ENCODE measurements at regions not wholly inside any gene's neighbourhood (a gene's known extent, or its start where the extent isn't known, plus 50 kb on each side); places are given as distances from the start of the nearest gene placed in this dataset.
"Not testable (repeated sequence)": the region's sequence is repeated elsewhere in the genome, so short reads cannot be mapped to it uniquely, and the experiment has no call there.

DNA sequence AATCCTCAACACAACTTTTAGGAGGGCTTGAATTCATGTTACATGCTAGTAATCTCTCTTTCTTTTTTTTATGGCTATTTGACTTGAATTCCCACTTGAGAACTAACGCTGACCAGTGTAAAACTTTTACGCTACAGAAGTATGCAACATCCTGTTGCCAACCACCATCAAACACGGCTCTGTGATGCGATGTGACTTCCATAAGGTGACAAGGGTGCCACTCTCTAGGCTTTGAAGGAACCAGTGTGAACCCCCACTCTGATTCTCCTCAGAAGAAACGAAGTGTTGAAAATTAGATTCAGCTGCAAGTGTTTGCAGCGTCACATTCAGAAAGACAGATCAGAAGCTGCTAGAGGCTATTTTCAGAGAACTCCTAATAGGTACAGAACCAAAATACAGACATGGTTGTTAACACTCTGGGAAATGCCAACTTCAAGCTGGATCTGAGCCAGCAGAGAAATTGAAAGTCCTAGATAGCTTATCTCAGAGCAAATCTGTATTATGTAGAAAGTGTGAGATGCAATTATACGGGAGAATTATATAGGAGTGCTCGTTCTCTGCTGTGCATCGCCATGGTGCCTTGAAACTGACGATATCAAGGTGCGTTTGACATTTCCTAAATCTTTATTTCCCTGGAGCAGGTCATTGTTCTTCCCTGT, 271.2 kb downstream of the LPIN1 start:
- no peaks in the 10 kb centered on the region for H3K79me2 ChIP-seq (ENCODE audit: insufficient read depth, low read length)
- intact Hi-C loops (cut with micrococcal nuclease): no loop called here
- ChIA-PET POLR2A (no interaction called here), RAD21 (ENCODE audit: low non-redundant PET in 1 of 2, low total read pairs in 2 of 2, uncharacterized antibody in 2 of 2, unreplicated experiment in 2 of 2) (no interaction called here), CTCF (no interaction called here)
- ATAC-seq (no peak), DNase-seq (ENCODE audit: low read depth, low spot score) (no peak)
- no TSS peak for BruUV-seq (replicated peaks)
- H4K20me1 ChIP-seq (ENCODE audit: insufficient read depth): no peaks in the 10 kb centered on the region
- H3K27me3 ChIP-seq (ENCODE audit: insufficient read depth, low read length): no peaks in the 10 kb centered on the region
- H3K9ac ChIP-seq (ENCODE audit: low read length): no peak overlapping the region
- H2AFZ ChIP-seq (ENCODE audit: low read depth, low read length, poor library complexity, severe bottlenecking): no peak overlapping the region
- no peak overlapping the region for H3K4me2 ChIP-seq (ENCODE audit: low read length)
- H3K4me1 ChIP-seq (ENCODE audit: control insufficient read depth in 1 of 2, insufficient read depth in 2 of 2, low read length in 2 of 2): no peaks in the 10 kb centered on the region
- no peak overlapping the region for H3K4me3 ChIP-seq (replicated peaks in 1 of 2; ENCODE audit: low read depth in 1 of 2, low read length in 2 of 2)
- H3K36me3 ChIP-seq (ENCODE audit: control insufficient read depth in 1 of 2, insufficient read depth in 2 of 2, low read length in 2 of 2): no peaks in the 10 kb centered on the region
- TF ChIP-seq RAD21 (IDR thresholded peaks at IDR 0.05; ENCODE audit: low read depth) (no peak), EZH2phosphoT487 (IDR thresholded peaks at IDR 0.05; ENCODE audit: borderline replicate concordance) (no peak), JUND (IDR thresholded peaks at IDR 0.05) (no peak)
- no peak overlapping the region for H3K27ac ChIP-seq (ENCODE audit: low read depth, low read length)
- peaks cover 4 to 9% of the 10 kb centered on the region in 2 experiments; a peak in 2 of 4 replicates for H3K9me3 ChIP-seq (ENCODE audit: control insufficient read depth in 1 of 2, insufficient read depth in 1 of 2, low read depth in 1 of 2, low read length in 2 of 2)
- H3K9me2 ChIP-seq (ENCODE audit: insufficient read depth): no peaks in the 10 kb centered on the region

DNA sequence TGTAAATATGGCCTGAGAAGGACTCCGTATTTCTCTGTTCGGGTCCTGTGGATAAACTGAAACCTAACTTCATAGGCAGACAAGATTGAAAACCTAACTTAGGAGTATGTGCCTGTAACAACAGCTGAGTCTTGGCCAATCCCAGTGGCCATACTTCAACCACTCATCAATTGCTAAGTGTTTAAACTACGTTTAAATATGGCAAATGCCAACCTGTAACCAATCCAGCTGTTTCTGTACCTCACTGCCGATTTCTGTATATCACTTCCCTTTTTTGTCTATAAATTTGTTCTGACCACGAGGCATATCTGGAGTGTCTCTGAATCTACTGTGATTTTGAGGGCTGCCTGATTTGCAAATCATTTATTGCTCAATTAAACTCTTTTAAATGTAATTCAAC, 272.3 kb downstream of the LPIN1 start:
- H4K20me1 ChIP-seq (ENCODE audit: insufficient read depth); ATAC-seq; RAD21 ChIA-PET (ENCODE audit: low non-redundant PET in 1 of 2, low total read pairs in 2 of 2, uncharacterized antibody in 2 of 2, unreplicated experiment in 2 of 2); CTCF ChIA-PET; H3K27me3 ChIP-seq (ENCODE audit: insufficient read depth, low read length); H3K9ac ChIP-seq (ENCODE audit: low read length); H3K9me2 ChIP-seq (ENCODE audit: insufficient read depth); H3K79me2 ChIP-seq (ENCODE audit: insufficient read depth, low read length); POLR2A ChIA-PET; H3K4me2 ChIP-seq (ENCODE audit: low read length); H3K27ac ChIP-seq (ENCODE audit: low read depth, low read length); H2AFZ ChIP-seq (ENCODE audit: low read depth, low read length, poor library complexity, severe bottlenecking); intact Hi-C loops (cut with micrococcal nuclease); H3K9me3 ChIP-seq (ENCODE audit: control insufficient read depth in 1 of 2, insufficient read depth in 1 of 2, low read depth in 1 of 2, low read length in 2 of 2); BruUV-seq (replicated peaks); DNase-seq (ENCODE audit: low read depth, low spot score); H3K4me3 ChIP-seq (replicated peaks in 1 of 2; ENCODE audit: low read depth in 1 of 2, low read length in 2 of 2); H3K4me1 ChIP-seq (ENCODE audit: control insufficient read depth in 1 of 2, insufficient read depth in 2 of 2, low read length in 2 of 2); H3K36me3 ChIP-seq (ENCODE audit: control insufficient read depth in 1 of 2, insufficient read depth in 2 of 2, low read length in 2 of 2): not testable (repeated sequence)
